HFF-Myc (cell line): ENCODE measurements at regions not wholly inside any gene's neighbourhood (a gene's known extent, or its start where the extent isn't known, plus 50 kb on each side); places are given as distances from the start of the nearest gene placed in this dataset.

Source experiments
- DNase-seq: peaks from one replicate; pipeline ENCODE4 v3.0.0-alpha.2; 2011; ENCODE audit warnings: low read depth; ENCODE audit errors: extremely low read depth
- H3K4me3 ChIP-seq: replicated peaks from 2 replicates; pipeline ENCODE4 v1.5.1; 2011; ENCODE audit warnings: low read depth, mild to moderate bottlenecking, control low read depth, low read length
- TF ChIP-seq, protein P1 (sequence below): IDR thresholded peaks from 2 replicates; pipeline ENCODE4 v1.5.1; 2012; ENCODE audit warnings: mild to moderate bottlenecking, low read depth, low read length, control low read depth; ENCODE audit errors: missing control alignments

DNA sequence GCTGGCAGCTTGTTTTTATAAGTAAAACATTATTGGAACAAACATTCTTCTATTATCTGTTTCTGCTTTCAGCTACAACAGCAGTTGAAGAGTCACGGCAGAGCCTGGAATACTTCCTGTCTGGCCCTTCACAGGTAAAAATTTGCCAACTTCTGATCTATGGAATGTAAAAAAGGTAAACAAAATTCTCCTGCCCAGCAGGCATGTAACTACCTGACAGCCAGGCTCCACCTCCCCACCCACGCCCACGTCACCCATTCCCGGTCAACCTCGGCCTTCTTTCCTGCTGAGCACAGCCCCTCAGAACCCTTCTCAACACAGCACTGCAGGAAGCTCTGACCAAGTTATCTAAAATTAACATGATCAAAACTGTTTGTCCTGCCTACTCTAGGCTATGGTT lies 166.0 kb downstream of the DLL1 start:
- no peak for DNase-seq
- no peak overlapping the region for H3K4me3 ChIP-seq
- TF ChIP-seq, protein P1, sequence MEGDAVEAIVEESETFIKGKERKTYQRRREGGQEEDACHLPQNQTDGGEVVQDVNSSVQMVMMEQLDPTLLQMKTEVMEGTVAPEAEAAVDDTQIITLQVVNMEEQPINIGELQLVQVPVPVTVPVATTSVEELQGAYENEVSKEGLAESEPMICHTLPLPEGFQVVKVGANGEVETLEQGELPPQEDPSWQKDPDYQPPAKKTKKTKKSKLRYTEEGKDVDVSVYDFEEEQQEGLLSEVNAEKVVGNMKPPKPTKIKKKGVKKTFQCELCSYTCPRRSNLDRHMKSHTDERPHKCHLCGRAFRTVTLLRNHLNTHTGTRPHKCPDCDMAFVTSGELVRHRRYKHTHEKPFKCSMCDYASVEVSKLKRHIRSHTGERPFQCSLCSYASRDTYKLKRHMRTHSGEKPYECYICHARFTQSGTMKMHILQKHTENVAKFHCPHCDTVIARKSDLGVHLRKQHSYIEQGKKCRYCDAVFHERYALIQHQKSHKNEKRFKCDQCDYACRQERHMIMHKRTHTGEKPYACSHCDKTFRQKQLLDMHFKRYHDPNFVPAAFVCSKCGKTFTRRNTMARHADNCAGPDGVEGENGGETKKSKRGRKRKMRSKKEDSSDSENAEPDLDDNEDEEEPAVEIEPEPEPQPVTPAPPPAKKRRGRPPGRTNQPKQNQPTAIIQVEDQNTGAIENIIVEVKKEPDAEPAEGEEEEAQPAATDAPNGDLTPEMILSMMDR = no peak

DNA sequence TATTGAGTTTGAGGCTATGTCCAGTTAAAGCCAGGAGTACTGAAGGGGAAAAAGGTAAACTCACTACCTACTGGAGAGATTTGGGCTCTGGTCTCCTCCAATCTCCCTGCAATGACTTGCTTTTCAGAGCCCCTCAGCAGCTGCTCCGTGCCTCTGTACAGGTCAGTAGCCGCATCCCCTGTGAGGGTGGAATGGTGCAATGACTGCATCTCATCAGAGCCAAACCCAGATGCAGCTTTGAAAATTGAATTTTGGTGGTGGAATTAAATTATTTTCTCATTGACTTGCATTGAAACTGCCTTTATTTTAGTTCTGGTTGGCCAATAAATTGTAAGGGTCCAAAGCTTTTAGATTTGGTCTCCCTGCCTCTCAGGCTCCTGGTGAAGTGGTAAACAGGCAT lies 166.7 kb downstream of the DLL1 start:
- TF ChIP-seq, protein P1 = no peak
- DNase-seq = no peak

DNA sequence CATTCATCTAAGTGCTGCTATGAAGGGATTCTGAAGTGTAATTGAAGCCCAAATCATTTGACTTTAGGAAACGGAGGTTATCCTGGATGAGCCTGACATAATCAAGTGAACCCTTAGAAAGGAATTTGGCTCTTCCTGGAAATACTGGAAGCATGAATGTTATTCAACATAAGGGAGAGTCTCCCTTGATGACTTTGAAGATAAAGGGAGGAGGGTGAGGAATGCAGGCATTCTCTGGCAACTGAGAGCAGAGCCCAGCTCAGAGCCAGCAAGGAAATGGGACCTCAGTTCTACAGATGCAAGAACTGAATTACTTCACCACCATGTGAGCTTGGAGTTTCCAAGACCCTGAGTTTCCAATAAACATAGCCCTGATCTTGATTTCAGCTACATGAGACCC lies 168.2 kb downstream of the DLL1 start:
- TF ChIP-seq, protein P1 = no peak
- no peak for DNase-seq
- no peak overlapping the region for H3K4me3 ChIP-seq

More for the DNA sequence above, 166.7 kb downstream of the DLL1 start:
- H3K4me3 ChIP-seq = no peak overlapping the region

DNA sequence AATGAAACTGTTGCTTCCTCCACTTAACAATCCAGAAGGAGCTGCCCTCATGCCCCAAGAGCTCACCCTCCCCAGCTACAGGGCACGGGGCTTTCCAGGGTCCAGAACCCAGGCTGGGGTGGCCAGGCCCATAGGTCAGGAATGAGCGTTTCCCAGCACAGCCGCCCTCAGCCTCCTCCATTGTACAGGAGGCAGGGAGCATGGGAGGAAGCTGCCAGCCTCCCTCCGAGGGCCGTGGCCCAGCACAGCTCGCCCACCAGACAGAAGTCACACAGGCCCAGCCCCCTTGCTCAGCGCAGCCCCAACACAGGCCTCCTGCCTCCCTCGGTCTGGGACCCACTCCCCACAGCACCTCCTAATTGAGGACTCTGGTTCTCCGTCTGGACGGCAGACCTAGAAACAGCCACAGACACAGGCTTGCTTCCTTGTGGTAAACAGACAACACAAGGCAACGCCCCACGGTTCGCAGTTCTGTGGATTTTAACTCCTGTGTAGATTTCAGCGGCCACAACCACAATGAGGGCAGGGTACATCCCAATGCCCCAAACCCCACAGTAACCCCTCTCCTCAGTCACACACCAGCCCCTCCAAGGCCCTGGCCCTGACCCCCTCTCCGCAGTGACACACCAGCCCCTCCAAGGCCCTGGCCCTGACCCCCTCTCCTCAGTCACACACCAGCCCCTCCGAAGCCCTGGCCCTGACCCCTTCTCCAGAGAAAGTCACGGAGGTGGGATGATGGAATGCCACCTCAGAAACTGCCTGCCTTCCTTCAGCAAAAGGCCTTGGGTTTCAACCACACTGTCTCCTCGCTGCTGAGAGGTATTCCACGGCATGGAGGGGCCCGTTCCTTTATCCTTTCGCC lies 173.5 kb downstream of the DLL1 start:
- TF ChIP-seq, protein P1 = no peak
- DNase-seq = no peak
- no peak overlapping the region for H3K4me3 ChIP-seq

DNA sequence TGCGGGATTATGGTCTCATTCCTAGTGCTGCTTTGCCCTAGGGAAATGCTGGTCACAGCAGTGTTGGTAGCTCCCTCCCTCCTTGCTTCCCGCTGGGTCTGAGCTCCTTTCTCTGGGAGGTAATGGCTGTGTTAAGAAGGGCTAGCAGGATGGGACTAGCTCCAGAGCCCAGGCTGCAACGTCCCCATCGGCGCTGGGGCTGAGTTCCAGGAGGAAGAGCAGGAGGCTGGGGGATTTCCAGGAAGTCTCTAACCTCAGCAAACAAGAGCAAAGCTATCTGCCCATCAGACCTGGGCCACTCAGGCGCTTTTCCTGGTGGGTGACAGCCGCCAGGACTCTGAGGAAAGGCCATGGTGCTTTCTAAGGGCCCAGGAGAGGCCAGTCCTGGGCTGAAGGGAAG lies 174.2 kb downstream of the DLL1 start:
- TF ChIP-seq, protein P1 = no peak
- no peak overlapping the region for H3K4me3 ChIP-seq
- no peak for DNase-seq

- no peak overlapping the region for H3K4me3 ChIP-seq
- TF ChIP-seq, protein P1 = no peak
- DNase-seq = no peak
Observed at GRCh38 chr6:170114956-170115855, 175.7 kb downstream of the DLL1 start.
